LNCAP (cell line): ENCODE measurements at regions not wholly inside any gene's neighbourhood (a gene's known extent, or its start where the extent isn't known, plus 50 kb on each side); places are given as distances from the start of the nearest gene placed in this dataset.

ENCODE experiments used
- CTCF ChIP-seq: fragments of 450-650 bp; IDR thresholded peaks from 2 replicates; pipeline ENCODE4 v1.5.1; 2017; ENCODE audit warnings: mild to moderate bottlenecking

- TF ChIP-seq CTCF = no peak
These were observed 218.8 kb upstream of the NR4A3 start for GRCh38 chr9:99602854-99603253.

DNA sequence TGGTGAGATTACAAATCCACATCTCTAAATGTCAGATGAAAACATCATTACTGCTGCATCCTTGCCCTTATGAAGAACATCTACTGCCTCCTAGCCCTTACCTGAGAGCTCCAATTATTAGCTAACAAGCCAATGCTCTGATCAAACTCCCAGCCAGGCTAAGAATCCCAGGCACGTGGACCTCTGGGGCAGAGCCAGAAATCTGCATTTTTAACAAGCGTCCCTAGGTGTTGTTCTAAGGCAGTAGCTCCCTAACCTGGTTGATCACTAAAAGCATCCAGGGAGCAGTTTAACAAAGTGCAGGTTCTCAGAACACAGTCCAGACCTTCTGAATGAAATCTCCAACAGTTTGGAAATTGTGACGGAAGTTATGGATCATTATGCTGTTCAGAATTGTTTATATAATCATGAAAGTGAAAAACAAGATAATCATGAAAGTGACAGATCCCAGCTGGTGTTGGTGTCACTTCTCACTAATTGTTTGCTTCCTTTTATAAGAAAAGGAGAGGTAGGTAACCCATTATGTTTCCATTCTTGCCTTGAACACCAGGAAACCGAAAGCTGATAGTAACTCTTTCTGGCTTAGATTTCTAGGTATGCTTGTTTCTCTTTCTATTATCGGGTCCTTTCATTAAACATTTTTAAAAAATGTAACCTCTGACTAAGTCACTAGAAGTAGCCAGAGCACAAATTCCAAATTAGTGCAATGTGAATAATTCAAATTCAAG, 216.5 kb upstream of the NR4A3 start:
- TF ChIP-seq CTCF = no peak

GRCh38 chr9:99606296-99606695, 215.4 kb upstream of the NR4A3 start:
- no peak for TF ChIP-seq CTCF

DNA sequence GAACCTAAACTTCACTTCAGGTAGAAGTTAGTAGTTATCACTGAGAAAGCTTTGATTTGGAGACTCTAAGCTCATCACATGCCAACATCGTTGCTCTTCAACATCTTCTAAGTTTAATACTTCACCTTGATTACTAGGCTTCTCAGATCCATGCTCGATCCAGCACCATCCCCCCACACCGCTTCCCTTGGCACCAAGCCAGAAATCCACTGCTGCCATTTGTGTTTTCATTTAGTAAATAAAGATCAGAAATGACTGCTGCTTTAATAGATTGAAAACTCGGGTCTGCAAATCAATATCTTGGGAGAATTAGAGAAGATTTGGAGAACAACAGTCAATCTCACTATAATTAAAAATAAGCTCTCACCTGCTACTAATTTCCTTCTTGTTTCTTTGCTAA, 214.7 kb upstream of the NR4A3 start:
- no peak for TF ChIP-seq CTCF

- no peak for TF ChIP-seq CTCF
These were observed 213.7 kb upstream of the NR4A3 start for GRCh38 chr9:99607842-99608448.

GRCh38 chr9:99614341-99614740, 207.3 kb upstream of the NR4A3 start:
- TF ChIP-seq CTCF = no peak

- TF ChIP-seq CTCF = no peak
These were observed 200.6 kb upstream of the NR4A3 start for GRCh38 chr9:99621040-99621439.
